DND-41 (cell line): ENCODE measurements at regions not wholly inside any gene's neighbourhood (a gene's known extent, or its start where the extent isn't known, plus 50 kb on each side); places are given as distances from the start of the nearest gene placed in this dataset.

Experiments used
- EZH2 ChIP-seq: IDR thresholded peaks from 3 replicates; pipeline ENCODE4 v1.6.1; 2012; ENCODE audit warnings: borderline replicate concordance, low read depth, mild to moderate bottlenecking, moderate library complexity, low read length, inconsistent platforms; ENCODE audit not compliant: severe bottlenecking
- TF ChIP-seq, protein P1 (sequence below): IDR thresholded peaks from 2 replicates; pipeline ENCODE4 v1.5.1; 2012; ENCODE audit warnings: borderline replicate concordance, low read length, moderate library complexity, mild to moderate bottlenecking; ENCODE audit not compliant: poor library complexity, severe bottlenecking; ENCODE audit errors: extremely low read depth

- TF ChIP-seq, protein P1, sequence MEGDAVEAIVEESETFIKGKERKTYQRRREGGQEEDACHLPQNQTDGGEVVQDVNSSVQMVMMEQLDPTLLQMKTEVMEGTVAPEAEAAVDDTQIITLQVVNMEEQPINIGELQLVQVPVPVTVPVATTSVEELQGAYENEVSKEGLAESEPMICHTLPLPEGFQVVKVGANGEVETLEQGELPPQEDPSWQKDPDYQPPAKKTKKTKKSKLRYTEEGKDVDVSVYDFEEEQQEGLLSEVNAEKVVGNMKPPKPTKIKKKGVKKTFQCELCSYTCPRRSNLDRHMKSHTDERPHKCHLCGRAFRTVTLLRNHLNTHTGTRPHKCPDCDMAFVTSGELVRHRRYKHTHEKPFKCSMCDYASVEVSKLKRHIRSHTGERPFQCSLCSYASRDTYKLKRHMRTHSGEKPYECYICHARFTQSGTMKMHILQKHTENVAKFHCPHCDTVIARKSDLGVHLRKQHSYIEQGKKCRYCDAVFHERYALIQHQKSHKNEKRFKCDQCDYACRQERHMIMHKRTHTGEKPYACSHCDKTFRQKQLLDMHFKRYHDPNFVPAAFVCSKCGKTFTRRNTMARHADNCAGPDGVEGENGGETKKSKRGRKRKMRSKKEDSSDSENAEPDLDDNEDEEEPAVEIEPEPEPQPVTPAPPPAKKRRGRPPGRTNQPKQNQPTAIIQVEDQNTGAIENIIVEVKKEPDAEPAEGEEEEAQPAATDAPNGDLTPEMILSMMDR: no peak
- TF ChIP-seq EZH2: no peak
Measured at GRCh38 chr1:8203551-8203950, 114.4 kb upstream of the SLC45A1 start.
